GM12878 (cell line): ENCODE measurements at regions not wholly inside any gene's neighbourhood (a gene's known extent, or its start where the extent isn't known, plus 50 kb on each side); places are given as distances from the start of the nearest gene placed in this dataset.

Experiments used
- CREB1 ChIP-seq: IDR thresholded peaks from 2 replicates; pipeline ENCODE4 v1.6.1; 2012; ENCODE audit warnings: low read depth, mild to moderate bottlenecking, inconsistent platforms
- FOS ChIP-seq: IDR thresholded peaks from 3 replicates; pipeline ENCODE4 v1.6.1; 2011; ENCODE audit warnings: borderline replicate concordance; ENCODE audit not compliant: insufficient read length; ENCODE audit errors: extremely low read depth
- GABPA ChIP-seq: IDR thresholded peaks from 2 replicates; pipeline ENCODE4 v1.6.1; 2014; ENCODE audit warnings: antibody characterized with exemption, low read depth, mild to moderate bottlenecking, inconsistent platforms
- HCFC1 ChIP-seq: fragments of 150-350 bp; IDR thresholded peaks from 2 replicates; pipeline ENCODE4 v1.6.1; 2014; ENCODE audit warnings: low read length
- JUNB ChIP-seq: IDR thresholded peaks from 2 replicates; pipeline ENCODE4 v1.6.1; 2016; ENCODE audit warnings: antibody characterized with exemption, mild to moderate bottlenecking
- JUND ChIP-seq: IDR thresholded peaks from 2 replicates; pipeline ENCODE4 v1.6.1; 2012; ENCODE audit warnings: low read depth, mild to moderate bottlenecking, low read length, improper control_type of control experiment, moderate library complexity
- LARP7 ChIP-seq: fragments of 450-650 bp; IDR thresholded peaks from 2 replicates; pipeline ENCODE4 v1.6.1; 2017; ENCODE audit warnings: mild to moderate bottlenecking
- POLR2AphosphoS5 ChIP-seq: IDR thresholded peaks from 2 replicates; pipeline ENCODE4 v1.6.1; 2011; ENCODE audit warnings: mild to moderate bottlenecking, low read length, inconsistent platforms
- RCOR1 ChIP-seq: conservative IDR thresholded peaks from 2 replicates; pipeline ENCODE4 v1.6.1; 2012; ENCODE audit warnings: low read depth, low read length, improper control_type of control experiment
- SP1 ChIP-seq: IDR thresholded peaks from one replicate; pipeline ENCODE4 v1.6.1; 2011; ENCODE audit warnings: low read depth, low read length
- ZNF622 ChIP-seq: fragments of 450-650 bp; IDR thresholded peaks from 2 replicates; pipeline ENCODE4 v1.6.1; 2017; ENCODE audit warnings: mild to moderate bottlenecking, inconsistent platforms
- TF ChIP-seq, protein P1 (sequence below): IDR thresholded peaks from 2 replicates; pipeline ENCODE4 v1.6.1; 2011; ENCODE audit warnings: borderline replicate concordance, low read depth, mild to moderate bottlenecking, moderate library complexity, mixed read lengths, low read length; ENCODE audit not compliant: insufficient read depth; ENCODE audit errors: extremely low read length
- TF ChIP-seq, protein P2 (sequence below), 3 experiments: IDR thresholded peaks in 2 of 3; conservative IDR thresholded peaks in 1 of 3; 2 replicates each; pipeline ENCODE4 v1.5.1; 2011; ENCODE audit warnings: low read depth in 3 of 3, low read length in 3 of 3, mild to moderate bottlenecking in 3 of 3, control low read depth in 2 of 3, moderate library complexity in 2 of 3, inconsistent platforms in 1 of 3, mixed read lengths in 1 of 3; ENCODE audit not compliant: control insufficient read depth in 2 of 3, insufficient read depth in 1 of 3; ENCODE audit errors: extremely low read depth in 1 of 3
- TF ChIP-seq, protein P3 (sequence below): IDR thresholded peaks from 2 replicates; pipeline ENCODE4 v1.6.1; 2012; ENCODE audit warnings: low read depth, low read length, improper control_type of control experiment

DNA sequence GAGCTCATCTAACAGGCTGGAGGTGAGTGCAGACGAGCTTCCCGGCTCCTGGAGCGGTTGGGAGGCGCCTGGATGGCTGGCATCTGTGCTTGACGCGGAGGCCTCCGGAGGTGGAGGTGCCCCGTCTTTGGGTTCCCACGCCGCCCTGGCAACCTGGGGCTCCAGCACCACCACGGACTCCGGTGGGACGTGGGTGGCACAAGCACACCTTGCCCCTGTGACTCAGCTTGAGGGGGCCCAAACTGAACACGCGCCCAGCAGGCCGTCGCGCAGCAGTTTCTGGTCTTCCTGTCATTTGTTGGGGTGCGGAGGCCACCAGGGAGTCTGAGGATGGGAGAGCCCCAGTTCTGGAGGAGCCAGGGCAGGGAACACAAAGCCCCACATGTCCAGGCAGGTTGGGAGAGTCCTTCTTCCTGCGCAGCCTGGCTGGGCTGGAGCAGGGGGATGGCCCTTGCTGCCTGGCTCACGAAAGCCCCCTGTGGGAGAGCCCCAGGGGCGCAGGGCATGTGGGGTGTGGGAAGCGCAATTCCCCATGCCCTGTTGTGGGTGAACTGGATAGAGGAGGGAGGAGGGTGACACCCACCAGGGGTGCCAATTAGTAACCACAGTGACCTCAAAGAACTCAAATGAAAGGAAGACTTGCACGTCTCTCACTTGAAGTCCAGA lies 1378.6 kb upstream of the DEFB115 start:
- no peak for TF ChIP-seq GABPA
- TF ChIP-seq, protein P1, sequence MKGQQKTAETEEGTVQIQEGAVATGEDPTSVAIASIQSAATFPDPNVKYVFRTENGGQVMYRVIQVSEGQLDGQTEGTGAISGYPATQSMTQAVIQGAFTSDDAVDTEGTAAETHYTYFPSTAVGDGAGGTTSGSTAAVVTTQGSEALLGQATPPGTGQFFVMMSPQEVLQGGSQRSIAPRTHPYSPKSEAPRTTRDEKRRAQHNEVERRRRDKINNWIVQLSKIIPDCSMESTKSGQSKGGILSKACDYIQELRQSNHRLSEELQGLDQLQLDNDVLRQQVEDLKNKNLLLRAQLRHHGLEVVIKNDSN = no peak
- no peak for TF ChIP-seq HCFC1
- TF ChIP-seq RCOR1 = no peak
- TF ChIP-seq JUND = no peak
- TF ChIP-seq FOS = no peak
- TF ChIP-seq, protein P2, sequence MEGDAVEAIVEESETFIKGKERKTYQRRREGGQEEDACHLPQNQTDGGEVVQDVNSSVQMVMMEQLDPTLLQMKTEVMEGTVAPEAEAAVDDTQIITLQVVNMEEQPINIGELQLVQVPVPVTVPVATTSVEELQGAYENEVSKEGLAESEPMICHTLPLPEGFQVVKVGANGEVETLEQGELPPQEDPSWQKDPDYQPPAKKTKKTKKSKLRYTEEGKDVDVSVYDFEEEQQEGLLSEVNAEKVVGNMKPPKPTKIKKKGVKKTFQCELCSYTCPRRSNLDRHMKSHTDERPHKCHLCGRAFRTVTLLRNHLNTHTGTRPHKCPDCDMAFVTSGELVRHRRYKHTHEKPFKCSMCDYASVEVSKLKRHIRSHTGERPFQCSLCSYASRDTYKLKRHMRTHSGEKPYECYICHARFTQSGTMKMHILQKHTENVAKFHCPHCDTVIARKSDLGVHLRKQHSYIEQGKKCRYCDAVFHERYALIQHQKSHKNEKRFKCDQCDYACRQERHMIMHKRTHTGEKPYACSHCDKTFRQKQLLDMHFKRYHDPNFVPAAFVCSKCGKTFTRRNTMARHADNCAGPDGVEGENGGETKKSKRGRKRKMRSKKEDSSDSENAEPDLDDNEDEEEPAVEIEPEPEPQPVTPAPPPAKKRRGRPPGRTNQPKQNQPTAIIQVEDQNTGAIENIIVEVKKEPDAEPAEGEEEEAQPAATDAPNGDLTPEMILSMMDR (IDR thresholded peaks at IDR 0.05 in 2 of 3, conservative IDR thresholded peaks at IDR 0.05 in 1 of 3; ENCODE audit: control insufficient read depth in 2 of 3, extremely low read depth in 1 of 3, insufficient read depth in 1 of 3, low read depth in 3 of 3, low read length in 3 of 3) = no peak
- no peak for TF ChIP-seq LARP7
- no peak for TF ChIP-seq SP1
- TF ChIP-seq ZNF622 = no peak
- no peak for TF ChIP-seq POLR2AphosphoS5
- TF ChIP-seq, protein P3, sequence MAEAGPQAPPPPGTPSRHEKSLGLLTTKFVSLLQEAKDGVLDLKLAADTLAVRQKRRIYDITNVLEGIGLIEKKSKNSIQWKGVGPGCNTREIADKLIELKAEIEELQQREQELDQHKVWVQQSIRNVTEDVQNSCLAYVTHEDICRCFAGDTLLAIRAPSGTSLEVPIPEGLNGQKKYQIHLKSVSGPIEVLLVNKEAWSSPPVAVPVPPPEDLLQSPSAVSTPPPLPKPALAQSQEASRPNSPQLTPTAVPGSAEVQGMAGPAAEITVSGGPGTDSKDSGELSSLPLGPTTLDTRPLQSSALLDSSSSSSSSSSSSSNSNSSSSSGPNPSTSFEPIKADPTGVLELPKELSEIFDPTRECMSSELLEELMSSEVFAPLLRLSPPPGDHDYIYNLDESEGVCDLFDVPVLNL = no peak
- no peak for TF ChIP-seq JUNB
- TF ChIP-seq CREB1 = no peak
